SJCRH30 (cell line): ENCODE measurements at regions not wholly inside any gene's neighbourhood (a gene's known extent, or its start where the extent isn't known, plus 50 kb on each side); places are given as distances from the start of the nearest gene placed in this dataset.

Experiments used
- DNase-seq, 2 experiments: peaks; one replicate each; pipeline ENCODE4 v3.0.0-alpha.2; 2015 to 2020
- H3K27ac ChIP-seq: fragments of 250-450 bp; sonication (Bioruptor Pico); 2 replicates; pipeline ENCODE4 v1.5.1; 2020; ENCODE audit warnings: mild to moderate bottlenecking, moderate library complexity
- H3K27me3 ChIP-seq: fragments of 250-450 bp; sonication (Bioruptor Pico); 2 replicates; pipeline ENCODE4 v1.5.1; 2020; ENCODE audit warnings: mild to moderate bottlenecking, moderate library complexity
- H3K36me3 ChIP-seq: fragments of 250-450 bp; sonication (Bioruptor Pico); 2 replicates; pipeline ENCODE4 v1.5.1; 2020; ENCODE audit warnings: mild to moderate bottlenecking, moderate library complexity
- H3K4me1 ChIP-seq: fragments of 250-450 bp; sonication (Bioruptor Pico); 2 replicates; pipeline ENCODE4 v1.5.1; 2020; ENCODE audit warnings: mild to moderate bottlenecking, moderate library complexity
- H3K4me3 ChIP-seq: fragments of 250-450 bp; sonication (Bioruptor Pico); 2 replicates; pipeline ENCODE4 v1.5.1; 2020; ENCODE audit warnings: mild to moderate bottlenecking, moderate library complexity
- H3K9me3 ChIP-seq: fragments of 250-450 bp; sonication (Bioruptor Pico); replicated peaks from 2 replicates; pipeline ENCODE4 v1.5.1; 2020; ENCODE audit warnings: mild to moderate bottlenecking, moderate library complexity

DNA sequence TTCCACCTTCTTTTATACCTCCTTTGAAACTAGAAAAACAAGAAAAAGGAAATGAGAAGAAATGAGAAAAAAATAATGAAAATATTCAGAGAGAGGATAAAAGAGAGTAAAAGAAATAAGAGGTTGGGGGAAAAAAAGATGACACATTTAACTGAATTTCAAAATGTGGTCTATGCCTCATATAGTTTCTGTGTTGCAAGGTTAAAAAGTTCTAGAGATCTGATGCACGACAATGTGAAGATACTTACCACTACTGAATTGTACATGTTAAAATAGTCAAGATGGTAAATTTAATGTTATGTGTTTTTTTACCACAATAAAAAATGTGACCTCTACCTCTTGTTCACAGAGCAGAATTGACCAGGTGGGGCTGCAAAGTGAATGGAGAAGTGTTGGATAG, 314.8 kb upstream of the OR4E1 start:
- no peaks in the 10 kb centered on the region for H3K9me3 ChIP-seq
- H3K4me1 ChIP-seq, result no peaks in the 10 kb centered on the region
- no peaks in the 10 kb centered on the region for H3K36me3 ChIP-seq
- H3K27me3 ChIP-seq, result no peaks in the 10 kb centered on the region
- no peak overlapping the region for H3K27ac ChIP-seq
- H3K4me3 ChIP-seq, result no peak overlapping the region
- DNase-seq, result no peak

DNA sequence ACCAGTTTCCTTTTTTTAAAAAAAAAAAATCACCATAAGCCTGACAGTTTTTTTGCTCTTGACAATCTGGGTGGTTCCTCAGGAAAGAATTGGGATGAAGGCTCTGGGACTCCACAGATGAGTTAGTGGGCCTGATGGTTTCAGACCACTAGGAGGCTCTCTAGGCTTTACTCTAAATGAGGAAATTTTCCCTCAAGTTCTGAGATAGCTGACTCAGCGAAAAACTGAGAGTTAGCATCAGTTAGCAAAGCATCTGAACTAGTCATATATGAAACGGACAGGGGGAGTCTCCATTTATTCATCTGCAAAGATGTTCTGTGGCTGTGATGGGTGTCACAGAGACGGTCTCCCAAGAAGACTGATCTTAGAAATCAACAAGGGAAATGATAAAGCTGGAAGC, 314.3 kb upstream of the OR4E1 start:
- Histone ChIP-seq H3K4me3 (no peak overlapping the region), H3K27ac (no peak overlapping the region), H3K27me3 (no peaks in the 10 kb centered on the region), H3K9me3 (no peaks in the 10 kb centered on the region), H3K36me3 (no peaks in the 10 kb centered on the region), H3K4me1 (no peaks in the 10 kb centered on the region)
- DNase-seq, result peak; percentile 11 to 46

DNA sequence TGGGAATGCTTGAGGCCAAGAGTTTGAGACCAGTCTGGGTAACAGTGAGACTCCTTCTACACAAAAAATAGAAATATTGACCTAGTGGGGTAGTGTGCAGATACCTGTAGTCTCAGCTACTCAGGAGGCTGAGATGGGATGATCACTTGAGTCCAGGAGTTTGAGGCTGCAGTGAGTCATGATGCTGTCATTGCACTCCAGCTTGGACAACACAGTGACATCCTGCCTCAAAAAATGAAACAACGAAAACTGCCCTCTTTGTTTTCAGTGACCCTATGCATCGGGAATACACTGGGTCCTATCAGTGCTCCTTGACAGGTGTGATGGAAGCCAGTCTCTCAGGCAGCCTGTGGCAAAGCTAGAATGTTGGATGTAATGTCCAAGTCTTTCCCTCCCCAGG, 311.5 kb upstream of the OR4E1 start:
- Histone ChIP-seq H3K9me3 (no peaks in the 10 kb centered on the region), H3K27me3 (no peaks in the 10 kb centered on the region), H3K4me3 (no peak overlapping the region), H3K4me1 (no peaks in the 10 kb centered on the region), H3K27ac (no peak overlapping the region), H3K36me3 (no peaks in the 10 kb centered on the region)
- DNase-seq, result no peak

DNA sequence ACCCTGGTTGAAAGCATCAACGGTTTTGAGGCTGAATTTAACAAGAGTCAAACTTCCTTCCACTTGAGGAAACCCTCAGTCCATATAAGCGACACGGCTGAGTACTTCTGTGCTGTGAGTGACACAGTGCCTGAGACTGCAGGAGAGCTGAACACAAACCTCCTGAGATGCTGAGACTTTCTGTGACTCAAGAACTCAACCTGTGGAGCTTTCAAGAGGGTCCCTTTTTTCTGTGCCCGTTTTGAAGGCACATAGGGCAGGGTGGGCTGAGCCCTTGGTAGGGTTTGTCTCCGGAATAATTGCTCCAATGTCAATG, 305.3 kb upstream of the OR4E1 start:
- no peaks in the 10 kb centered on the region for H3K36me3 ChIP-seq
- no peak overlapping the region for H3K4me3 ChIP-seq
- H3K9me3 ChIP-seq, result no peaks in the 10 kb centered on the region
- H3K27ac ChIP-seq, result no peak overlapping the region
- no peaks in the 10 kb centered on the region for H3K27me3 ChIP-seq
- no peak for DNase-seq
- no peaks in the 10 kb centered on the region for H3K4me1 ChIP-seq

DNA sequence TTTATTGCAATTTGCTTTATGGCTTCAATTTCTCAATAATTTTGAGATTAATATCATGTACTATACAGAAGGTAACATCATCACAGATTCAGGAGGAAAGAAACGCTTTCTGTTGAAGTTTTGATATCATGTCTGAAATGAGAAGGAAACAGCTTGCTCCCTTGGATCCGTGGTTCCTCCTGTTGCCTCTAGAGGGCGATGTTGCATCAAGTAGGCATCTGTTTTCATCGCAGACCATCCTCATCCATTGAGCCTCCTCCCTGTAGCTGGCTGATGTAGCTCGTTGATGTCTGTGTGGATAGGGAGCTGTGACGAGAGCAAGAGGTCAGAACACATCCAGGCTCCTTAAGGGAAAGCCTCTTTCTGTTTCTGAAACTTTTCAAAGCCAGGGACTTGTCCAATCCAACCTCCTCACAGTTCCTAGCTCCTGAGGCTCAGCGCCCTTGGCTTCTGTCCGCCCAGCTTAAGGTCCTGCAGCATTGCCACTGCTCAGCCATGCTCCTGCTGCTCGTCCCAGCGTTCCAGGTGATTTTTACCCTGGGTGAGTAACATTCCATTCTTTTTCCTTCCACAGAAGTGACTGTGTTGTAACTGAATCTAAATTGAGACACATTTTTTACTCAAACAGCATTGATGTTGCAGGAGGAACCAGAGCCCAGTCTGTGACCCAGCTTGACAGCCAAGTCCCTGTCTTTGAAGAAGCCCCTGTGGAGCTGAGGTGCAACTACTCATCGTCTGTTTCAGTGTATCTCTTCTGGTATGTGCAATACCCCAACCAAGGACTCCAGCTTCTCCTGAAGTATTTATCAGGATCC, 304.8 kb upstream of the OR4E1 start:
- Histone ChIP-seq H3K27me3 (no peaks in the 10 kb centered on the region), H3K27ac (no peak overlapping the region), H3K36me3 (no peaks in the 10 kb centered on the region), H3K4me3 (no peak overlapping the region), H3K9me3 (no peaks in the 10 kb centered on the region), H3K4me1 (no peaks in the 10 kb centered on the region)
- DNase-seq, result peak; percentile 24 to 68

DNA sequence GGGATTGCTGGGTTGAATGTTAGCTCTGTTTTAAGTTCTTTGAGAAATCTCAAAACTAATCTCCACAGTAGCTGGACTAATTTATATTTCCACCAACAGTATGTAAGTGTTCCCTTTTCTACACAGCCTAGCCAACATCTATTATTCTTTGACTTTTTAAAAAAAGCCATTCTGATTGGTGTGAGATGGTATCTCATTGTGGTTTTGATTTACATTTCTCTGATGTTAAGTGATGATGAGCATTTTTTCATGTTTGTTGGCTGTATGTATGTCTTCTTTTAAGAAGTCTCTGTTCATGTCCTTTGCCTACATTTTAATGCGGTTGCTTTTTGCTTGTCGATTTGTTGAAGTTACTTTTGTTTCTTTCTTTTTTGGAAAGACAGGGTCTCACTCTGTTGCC, 301.1 kb upstream of the OR4E1 start:
- Histone ChIP-seq H3K4me3 (no peak overlapping the region), H3K27ac (no peak overlapping the region), H3K4me1 (no peaks in the 10 kb centered on the region), H3K27me3 (no peaks in the 10 kb centered on the region), H3K9me3 (no peaks in the 10 kb centered on the region), H3K36me3 (no peaks in the 10 kb centered on the region)
- DNase-seq, result no peak

DNA sequence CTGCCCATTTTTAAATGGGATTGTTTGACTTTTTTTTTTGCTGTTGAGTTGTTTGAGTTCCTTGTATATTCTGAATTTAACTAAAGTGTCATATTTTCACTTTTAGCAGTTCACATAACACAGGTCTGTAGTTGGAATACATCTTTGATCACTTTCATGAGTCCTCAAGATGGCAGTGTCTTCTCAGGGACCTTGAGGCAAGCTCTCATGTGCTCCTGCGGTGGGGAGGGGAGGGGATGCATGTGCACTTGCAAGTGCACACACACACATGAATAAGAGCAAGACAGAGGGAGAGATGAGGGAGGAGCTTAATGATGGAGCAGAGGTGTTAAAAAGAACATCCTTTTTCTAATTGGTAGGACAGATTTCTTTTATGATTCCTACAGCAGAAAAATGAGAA, 291.4 kb upstream of the OR4E1 start:
- H3K36me3 ChIP-seq, result no peaks in the 10 kb centered on the region
- DNase-seq, result no peak

DNA sequence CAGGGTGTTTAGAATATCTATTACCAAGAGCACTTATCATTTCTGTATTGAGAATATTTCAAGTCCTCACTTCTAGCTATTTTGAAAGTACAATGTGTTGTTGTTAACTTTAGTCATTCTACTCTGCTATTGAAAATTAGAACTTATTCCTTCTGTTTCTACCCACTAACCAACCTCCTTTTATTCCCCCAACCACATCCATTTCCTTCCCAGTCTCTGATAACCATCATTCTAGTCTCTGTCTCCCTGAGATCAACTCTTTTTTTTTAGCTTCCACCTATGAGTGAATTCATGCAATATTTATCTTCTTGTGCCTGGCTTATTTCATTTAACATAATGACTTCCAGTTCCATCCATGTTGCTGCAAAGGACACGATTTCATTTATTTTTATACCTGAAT, 290.6 kb upstream of the OR4E1 start:
- Histone ChIP-seq H3K9me3 (no peaks in the 10 kb centered on the region), H3K27me3 (no peaks in the 10 kb centered on the region), H3K4me1 (no peaks in the 10 kb centered on the region), H3K27ac (no peak overlapping the region), H3K4me3 (no peak overlapping the region), H3K36me3 (no peaks in the 10 kb centered on the region)
- DNase-seq, result no peak

More for the DNA sequence above, 291.4 kb upstream of the OR4E1 start:
- H3K4me1 ChIP-seq, result no peaks in the 10 kb centered on the region
- no peak overlapping the region for H3K4me3 ChIP-seq
- no peaks in the 10 kb centered on the region for H3K27me3 ChIP-seq
- H3K27ac ChIP-seq, result no peak overlapping the region
- no peaks in the 10 kb centered on the region for H3K9me3 ChIP-seq

DNA sequence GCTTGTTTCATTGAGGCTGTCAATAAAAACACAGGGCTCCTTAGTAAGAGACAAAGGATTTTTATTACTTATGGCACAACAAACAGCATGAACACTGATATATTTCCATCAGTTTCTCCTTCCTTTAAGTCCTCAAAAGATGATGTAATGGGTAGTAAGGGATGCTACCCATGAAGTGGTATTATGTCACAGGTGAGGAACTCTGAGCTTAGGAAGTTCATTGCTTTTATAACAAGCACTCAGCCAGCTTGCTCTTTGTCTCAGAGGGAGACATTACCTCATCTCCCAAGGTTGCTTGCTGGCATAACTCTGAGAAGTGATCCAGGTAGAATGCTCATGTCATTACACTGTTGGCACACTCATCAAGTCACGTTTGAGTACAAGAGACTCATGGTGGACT, 287.0 kb upstream of the OR4E1 start:
- Histone ChIP-seq H3K4me3 (no peak overlapping the region), H3K27me3 (no peaks in the 10 kb centered on the region), H3K27ac (no peak overlapping the region), H3K9me3 (no peaks in the 10 kb centered on the region), H3K36me3 (no peaks in the 10 kb centered on the region), H3K4me1 (no peaks in the 10 kb centered on the region)
- no peak for DNase-seq

DNA sequence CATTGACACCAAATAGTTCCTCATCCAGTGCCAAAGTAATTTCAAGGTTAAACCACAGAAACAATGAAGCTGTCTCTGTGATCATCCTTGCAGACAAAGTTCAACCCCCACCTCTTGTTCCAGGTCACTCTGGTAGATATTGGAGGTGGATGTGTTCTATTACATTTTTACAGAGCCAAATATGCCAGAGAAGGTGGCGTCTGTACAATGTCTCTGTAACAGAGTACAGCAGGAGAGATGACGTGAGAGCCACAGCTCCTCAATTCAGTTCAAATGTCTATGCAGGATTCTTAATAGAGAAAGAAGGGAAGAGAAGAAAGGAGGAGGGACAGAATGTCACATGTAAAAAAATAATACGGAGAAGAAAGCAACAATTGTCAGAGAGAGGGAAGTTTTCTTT, 268.3 kb upstream of the OR4E1 start:
- Histone ChIP-seq H3K4me1 (no peaks in the 10 kb centered on the region), H3K27ac (no peak overlapping the region)

DNA sequence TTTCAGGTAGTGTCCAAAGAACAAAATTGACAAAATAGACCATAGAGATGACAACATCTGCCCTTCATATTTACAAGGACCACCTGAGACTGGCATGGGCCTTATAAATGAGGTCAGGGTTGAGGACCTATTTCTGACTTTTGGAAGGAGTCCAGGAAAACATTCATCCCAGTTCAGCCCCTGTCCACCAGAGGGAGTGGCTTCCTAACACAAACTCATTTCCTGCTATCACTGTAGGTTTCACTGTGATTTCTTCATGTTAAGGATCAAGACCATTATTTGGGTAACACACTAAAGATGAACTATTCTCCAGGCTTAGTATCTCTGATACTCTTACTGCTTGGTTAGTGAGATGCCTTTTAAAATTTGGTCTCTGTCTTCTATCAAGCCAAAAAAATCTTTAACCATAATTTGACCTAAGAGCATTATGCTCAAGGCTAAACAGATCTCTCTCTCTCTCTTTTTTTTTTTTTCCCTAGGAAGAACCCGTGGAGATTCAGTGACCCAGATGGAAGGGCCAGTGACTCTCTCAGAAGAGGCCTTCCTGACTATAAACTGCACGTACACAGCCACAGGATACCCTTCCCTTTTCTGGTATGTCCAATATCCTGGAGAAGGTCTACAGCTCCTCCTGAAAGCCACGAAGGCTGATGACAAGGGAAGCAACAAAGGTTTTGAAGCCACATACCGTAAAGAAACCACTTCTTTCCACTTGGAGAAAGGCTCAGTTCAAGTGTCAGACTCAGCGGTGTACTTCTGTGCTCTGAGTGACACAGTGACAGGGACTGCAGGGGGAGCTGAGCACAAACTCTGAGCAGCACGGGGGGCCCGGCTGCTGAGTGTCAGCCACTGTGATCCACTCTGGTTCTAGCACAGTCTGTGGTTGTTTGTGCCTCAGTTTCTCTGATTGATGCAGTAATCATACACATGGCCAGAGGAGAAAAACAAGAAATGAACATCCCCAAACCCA, 267.6 kb upstream of the OR4E1 start:
- no peaks in the 10 kb centered on the region for H3K9me3 ChIP-seq
- no peaks in the 10 kb centered on the region for H3K36me3 ChIP-seq
- no peak overlapping the region for H3K4me3 ChIP-seq
- H3K27ac ChIP-seq, result no peak overlapping the region
- no peaks in the 10 kb centered on the region for H3K4me1 ChIP-seq
- peak; percentile 5 to 34 for DNase-seq
- no peaks in the 10 kb centered on the region for H3K27me3 ChIP-seq

More for the DNA sequence above, 268.3 kb upstream of the OR4E1 start:
- no peaks in the 10 kb centered on the region for H3K9me3 ChIP-seq
- no peak for DNase-seq
- no peaks in the 10 kb centered on the region for H3K36me3 ChIP-seq
- no peak overlapping the region for H3K4me3 ChIP-seq
- H3K27me3 ChIP-seq, result no peaks in the 10 kb centered on the region

DNA sequence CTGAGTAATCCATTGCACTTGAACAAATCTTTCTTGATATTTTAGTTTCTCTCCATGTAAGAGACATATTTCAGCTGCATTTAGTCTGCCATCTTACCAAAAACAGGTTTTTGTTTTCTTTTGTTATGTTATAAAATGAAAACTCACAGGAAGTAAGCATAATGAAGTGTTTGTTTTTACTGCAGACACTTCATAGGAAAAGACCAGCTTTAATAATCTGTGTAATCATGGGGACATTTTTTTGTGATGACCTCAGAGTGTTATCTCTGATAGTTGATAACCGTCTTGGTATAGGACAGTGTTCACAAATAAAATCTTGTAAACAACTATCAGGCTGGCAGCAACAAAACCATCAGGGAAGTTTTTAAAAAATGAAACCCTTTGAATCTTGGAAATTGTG, 266.2 kb upstream of the OR4E1 start:
- Histone ChIP-seq H3K4me1 (no peaks in the 10 kb centered on the region), H3K27ac (no peak overlapping the region), H3K9me3 (no peaks in the 10 kb centered on the region), H3K4me3 (no peak overlapping the region), H3K36me3 (no peaks in the 10 kb centered on the region), H3K27me3 (no peaks in the 10 kb centered on the region)
- DNase-seq, result no peak

DNA sequence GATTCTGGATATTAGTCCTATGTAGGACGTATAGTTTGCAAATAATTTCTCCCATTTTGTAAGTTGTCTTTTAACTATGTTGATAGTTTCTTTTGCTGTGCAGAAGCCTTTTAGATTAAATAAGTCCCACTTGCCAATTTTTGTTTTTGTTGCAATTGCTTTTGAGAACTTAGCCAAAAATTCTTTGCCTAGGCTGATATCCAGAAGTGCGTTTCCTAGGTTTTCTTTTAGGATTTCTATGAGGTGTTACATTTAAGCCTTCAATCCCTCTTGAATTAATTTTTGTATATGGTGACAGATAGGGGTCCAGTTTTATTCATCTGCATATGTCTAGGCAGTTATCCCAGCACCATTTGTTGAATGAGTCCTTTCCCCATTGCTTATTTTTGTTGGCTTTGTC, 264.4 kb upstream of the OR4E1 start:
- Histone ChIP-seq H3K27ac (no peak overlapping the region), H3K27me3 (no peaks in the 10 kb centered on the region), H3K36me3 (no peaks in the 10 kb centered on the region), H3K4me1 (no peaks in the 10 kb centered on the region), H3K9me3 (no peaks in the 10 kb centered on the region), H3K4me3 (no peak overlapping the region)
- DNase-seq, result no peak

DNA sequence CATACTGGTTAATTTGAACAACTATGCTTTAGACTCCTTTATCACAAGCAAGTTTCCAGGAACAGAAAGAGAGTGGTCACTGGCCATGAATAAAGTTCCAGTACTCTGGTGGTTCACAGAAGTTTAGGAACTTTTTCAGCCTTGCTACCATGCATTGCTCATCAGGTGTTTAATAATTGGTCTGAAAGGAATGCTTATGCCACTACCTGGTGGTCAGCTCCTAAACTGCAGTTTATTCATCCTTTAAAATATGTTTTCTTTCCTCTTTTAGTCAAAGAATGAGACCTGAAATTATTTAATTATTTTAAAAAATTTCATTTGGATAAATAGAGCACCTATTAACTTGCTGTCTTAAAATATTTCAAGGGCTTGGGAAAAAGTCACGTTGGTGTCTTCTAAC, 260.1 kb upstream of the OR4E1 start:
- DNase-seq, result no peak
- no peak overlapping the region for H3K27ac ChIP-seq
- no peak overlapping the region for H3K4me3 ChIP-seq
- no peaks in the 10 kb centered on the region for H3K27me3 ChIP-seq
- no peaks in the 10 kb centered on the region for H3K9me3 ChIP-seq
- no peaks in the 10 kb centered on the region for H3K4me1 ChIP-seq
- no peaks in the 10 kb centered on the region for H3K36me3 ChIP-seq

DNA sequence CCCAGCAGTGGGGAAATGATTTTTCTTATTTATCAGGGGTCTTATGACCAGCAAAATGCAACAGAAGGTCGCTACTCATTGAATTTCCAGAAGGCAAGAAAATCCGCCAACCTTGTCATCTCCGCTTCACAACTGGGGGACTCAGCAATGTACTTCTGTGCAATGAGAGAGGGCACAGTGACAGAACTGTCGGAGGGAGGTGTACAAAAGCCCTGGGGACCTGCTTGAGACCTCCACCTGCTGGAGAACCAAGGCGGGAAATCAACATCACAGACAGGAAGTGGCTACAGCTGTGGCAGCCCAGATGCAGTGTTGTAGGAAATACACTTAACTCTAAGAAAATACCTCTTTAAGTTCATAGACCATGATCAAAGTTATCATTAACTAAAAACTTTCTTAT, 250.9 kb upstream of the OR4E1 start:
- DNase-seq, result no peak
- Histone ChIP-seq H3K4me1 (no peaks in the 10 kb centered on the region), H3K4me3 (no peak overlapping the region), H3K36me3 (no peaks in the 10 kb centered on the region), H3K27ac (no peak overlapping the region), H3K27me3 (peaks cover 5% of the 10 kb centered on the region; the same call in 1 of the 2 replicates), H3K9me3 (no peaks in the 10 kb centered on the region)
